ENCODE measurements at regions not wholly inside any gene's neighbourhood (a gene's known extent, or its start where the extent isn't known, plus 50 kb on each side); places are given as distances from the start of the nearest gene placed in this dataset.

- no peak for TF ChIP-seq CTCF (IDR thresholded peaks at IDR 0.05; ENCODE audit: extremely low read depth, missing control alignments)
Measured at GRCh38 chr4:133855001-133855400, 346.6 kb downstream of the PABPC4L start.

GRCh38 chr4:133839326-133839725 lies 362.3 kb downstream of the PABPC4L start:
- TF ChIP-seq CTCF (IDR thresholded peaks at IDR 0.05; ENCODE audit: extremely low read depth, missing control alignments) = no peak
- DNase-seq (ENCODE audit: low spot score) = no peak

More at GRCh38 chr4:133855001-133855400, 346.6 kb downstream of the PABPC4L start:
- DNase-seq (ENCODE audit: low spot score) = no peak

GRCh38 chr4:133823177-133823576 lies 378.4 kb downstream of the PABPC4L start:
- no peak for DNase-seq (ENCODE audit: low spot score)
- no peak for TF ChIP-seq CTCF (IDR thresholded peaks at IDR 0.05; ENCODE audit: extremely low read depth, missing control alignments)

- TF ChIP-seq CTCF (IDR thresholded peaks at IDR 0.05; ENCODE audit: extremely low read depth, missing control alignments) = no peak
- no peak for DNase-seq (ENCODE audit: low spot score)
Measured at GRCh38 chr4:133812954-133813353, 388.6 kb downstream of the PABPC4L start.

GRCh38 chr4:133812236-133812635 lies 389.4 kb downstream of the PABPC4L start:
- no peak for TF ChIP-seq CTCF (IDR thresholded peaks at IDR 0.05; ENCODE audit: extremely low read depth, missing control alignments)
- DNase-seq (ENCODE audit: low spot score) = no peak

- TF ChIP-seq CTCF (IDR thresholded peaks at IDR 0.05; ENCODE audit: extremely low read depth, missing control alignments) = no peak
Measured at GRCh38 chr4:133808151-133808550, 393.4 kb downstream of the PABPC4L start.

GRCh38 chr4:133803341-133803740 lies 398.2 kb downstream of the PABPC4L start:
- TF ChIP-seq CTCF (IDR thresholded peaks at IDR 0.05; ENCODE audit: extremely low read depth, missing control alignments) = no peak
- no peak for DNase-seq (ENCODE audit: low spot score)

More at GRCh38 chr4:133808151-133808550, 393.4 kb downstream of the PABPC4L start:
- no peak for DNase-seq (ENCODE audit: low spot score)

Measured in GM20000 (cell line).